HCT116 (cell line): ENCODE measurements at regions not wholly inside any gene's neighbourhood (a gene's known extent, or its start where the extent isn't known, plus 50 kb on each side); places are given as distances from the start of the nearest gene placed in this dataset.

ENCODE experiments used
- CEBPB ChIP-seq: IDR thresholded peaks from 2 replicates; pipeline ENCODE4 v1.6.1; 2012; ENCODE audit warnings: low read depth
- POLR2A ChIP-seq: IDR thresholded peaks from 2 replicates; pipeline ENCODE4 v1.7.0; 2011; ENCODE audit warnings: borderline replicate concordance; ENCODE audit not compliant: insufficient read depth, insufficient read length; ENCODE audit errors: extremely low read depth

- TF ChIP-seq POLR2A = no peak
- no peak for TF ChIP-seq CEBPB
These were observed 352.2 kb downstream of the CYRIA start for GRCh38 chr2:16313235-16313975.
